NCI-H69 (cell line): ENCODE measurements at regions not wholly inside any gene's neighbourhood (a gene's known extent, or its start where the extent isn't known, plus 50 kb on each side); places are given as distances from the start of the nearest gene placed in this dataset.
"Not testable (repeated sequence)": the region's sequence is repeated elsewhere in the genome, so short reads cannot be mapped to it uniquely, and the experiment has no call there.

Source experiments
- DNase-seq: peaks from one replicate; lab custom pipeline; 2025; lab: John Stamatoyannopoulos, UW

GRCh38 chr12:58069268-58069963 lies 128.0 kb downstream of the ATP23 start:
- no peak for DNase-seq

- DNase-seq: no peak
These were observed 130.6 kb downstream of the ATP23 start for GRCh38 chr12:58071994-58072393.

- no peak for DNase-seq
These were observed 132.9 kb downstream of the ATP23 start for GRCh38 chr12:58074259-58074658.

- no peak for DNase-seq
These were observed 138.4 kb downstream of the ATP23 start for GRCh38 chr12:58079806-58080205.

- DNase-seq: peak; percentile 24
These were observed 140.1 kb downstream of the ATP23 start for GRCh38 chr12:58081488-58081887.

- no peak for DNase-seq
These were observed 141.6 kb downstream of the ATP23 start for GRCh38 chr12:58082996-58083395.

GRCh38 chr12:58086006-58086405 lies 144.6 kb downstream of the ATP23 start:
- DNase-seq: no peak

GRCh38 chr12:58086930-58087329 lies 145.6 kb downstream of the ATP23 start:
- peak; percentile 38 for DNase-seq

GRCh38 chr12:58087423-58088127 lies 146.2 kb downstream of the ATP23 start:
- DNase-seq: no peak

GRCh38 chr12:58089588-58089987 lies 148.2 kb downstream of the ATP23 start:
- no peak for DNase-seq

GRCh38 chr12:58090685-58091084 lies 149.3 kb downstream of the ATP23 start:
- DNase-seq: no peak

GRCh38 chr12:58095002-58095401 lies 153.6 kb downstream of the ATP23 start:
- DNase-seq: no peak

GRCh38 chr12:58097741-58098140 lies 156.4 kb downstream of the ATP23 start:
- no peak for DNase-seq

- DNase-seq: no peak
These were observed 158.1 kb downstream of the ATP23 start for GRCh38 chr12:58099476-58099875.

GRCh38 chr12:58104351-58104755 lies 163.0 kb downstream of the ATP23 start:
- no peak for DNase-seq

GRCh38 chr12:58105225-58106119 lies 164.1 kb downstream of the ATP23 start:
- peak; percentile 22 for DNase-seq

- DNase-seq: no peak
These were observed 164.8 kb downstream of the ATP23 start for GRCh38 chr12:58106195-58106594.

GRCh38 chr12:58117201-58117600 lies 175.8 kb downstream of the ATP23 start:
- DNase-seq: no peak

- DNase-seq: no peak
These were observed 176.3 kb downstream of the ATP23 start for GRCh38 chr12:58117667-58118066.

- not testable (repeated sequence) for DNase-seq
These were observed 184.4 kb downstream of the ATP23 start for GRCh38 chr12:58125761-58126160.

GRCh38 chr12:58131986-58132755 lies 190.8 kb downstream of the ATP23 start:
- DNase-seq: peak; percentile 77

- peak; percentile 18 for DNase-seq
These were observed 197.1 kb downstream of the ATP23 start for GRCh38 chr12:58138424-58138823.
